H9 (cell line): ENCODE measurements at regions not wholly inside any gene's neighbourhood (a gene's known extent, or its start where the extent isn't known, plus 50 kb on each side); places are given as distances from the start of the nearest gene placed in this dataset.

Source experiments
- DNase-seq: peaks from one replicate; pipeline ENCODE4 v3.0.0-alpha.2; 2017
- H2AFZ ChIP-seq: one replicate; pipeline ENCODE4 v1.6.1; 2013; ENCODE audit warnings: mild to moderate bottlenecking, low read length, control low read depth, moderate library complexity
- H2AK5ac ChIP-seq: 2 replicates; pipeline ENCODE4 v1.6.1; 2013; ENCODE audit warnings: low read length, control low read depth, mixed read lengths; ENCODE audit not compliant: insufficient read length
- H2BK120ac ChIP-seq: one replicate; pipeline ENCODE4 v1.6.1; 2013; ENCODE audit warnings: low read depth, mild to moderate bottlenecking, low read length, control low read depth, inconsistent platforms; ENCODE audit not compliant: poor library complexity, severe bottlenecking
- H2BK12ac ChIP-seq: 2 replicates; pipeline ENCODE4 v1.6.1; 2013; ENCODE audit warnings: low read length, control low read depth, mixed read lengths, low read depth; ENCODE audit not compliant: insufficient read length
- H2BK15ac ChIP-seq: 2 replicates; pipeline ENCODE4 v1.6.1; 2013; ENCODE audit warnings: low read depth, low read length, control low read depth
- H2BK20ac ChIP-seq: one replicate; pipeline ENCODE4 v1.6.1; 2013; ENCODE audit warnings: low read depth, mild to moderate bottlenecking, low read length, control low read depth, inconsistent platforms; ENCODE audit not compliant: poor library complexity, severe bottlenecking
- H2BK5ac ChIP-seq: 2 replicates; pipeline ENCODE4 v1.6.1; 2013; ENCODE audit warnings: low read length, control low read depth, mixed read lengths; ENCODE audit not compliant: insufficient read length
- H3K14ac ChIP-seq: 2 replicates; pipeline ENCODE4 v1.6.1; 2013; ENCODE audit warnings: low read length, control low read depth; ENCODE audit not compliant: insufficient read depth
- H3K18ac ChIP-seq: 2 replicates; pipeline ENCODE4 v1.6.1; 2013; ENCODE audit warnings: low read depth, mild to moderate bottlenecking, mixed read lengths, low read length, control low read depth; ENCODE audit not compliant: insufficient read length
- H3K23ac ChIP-seq: 2 replicates; pipeline ENCODE4 v1.6.1; 2013; ENCODE audit warnings: low read length, control low read depth, mixed read lengths, low read depth; ENCODE audit not compliant: insufficient read length
- H3K23me2 ChIP-seq: 2 replicates; pipeline ENCODE4 v1.6.1; 2013; ENCODE audit warnings: low read depth, mild to moderate bottlenecking, mixed read lengths, low read length, control low read depth; ENCODE audit not compliant: insufficient read length, poor library complexity, severe bottlenecking
- H3K27ac ChIP-seq: 2 replicates; pipeline ENCODE4 v1.5.1; 2013; ENCODE audit warnings: low read length, control low read depth, mixed read lengths, low read depth; ENCODE audit not compliant: insufficient read length
- H3K27me3 ChIP-seq: 2 replicates; pipeline ENCODE4 v1.6.1; 2013; ENCODE audit warnings: low read length, control low read depth, inconsistent platforms; ENCODE audit not compliant: insufficient read depth
- H3K4ac ChIP-seq: 2 replicates; pipeline ENCODE4 v1.6.1; 2013; ENCODE audit warnings: low read depth, mild to moderate bottlenecking, control low read depth, inconsistent platforms, low read length, moderate library complexity
- H3K4me1 ChIP-seq: 2 replicates; pipeline ENCODE4 v1.6.1; 2013; ENCODE audit warnings: low read length, control low read depth, inconsistent platforms; ENCODE audit not compliant: insufficient read depth
- H3K4me2 ChIP-seq: 2 replicates; pipeline ENCODE4 v1.6.1; 2013; ENCODE audit warnings: low read length, control low read depth, mixed read lengths; ENCODE audit not compliant: insufficient read length, insufficient read depth
- H3K56ac ChIP-seq: 2 replicates; pipeline ENCODE4 v1.6.1; 2013; ENCODE audit warnings: low read depth, mild to moderate bottlenecking, mixed read lengths, low read length, control low read depth; ENCODE audit not compliant: insufficient read length
- H3K79me1 ChIP-seq: 2 replicates; pipeline ENCODE4 v1.6.1; 2013; ENCODE audit warnings: low read depth, mild to moderate bottlenecking, moderate library complexity, low read length, control low read depth, inconsistent platforms; ENCODE audit not compliant: insufficient read depth, poor library complexity, severe bottlenecking
- H3K79me2 ChIP-seq: 2 replicates; pipeline ENCODE4 v1.6.1; 2013; ENCODE audit warnings: low read length, control low read depth, inconsistent platforms; ENCODE audit not compliant: insufficient read depth
- H3K9ac ChIP-seq: 2 replicates; pipeline ENCODE4 v1.6.1; 2013; ENCODE audit warnings: low read length, control low read depth, mixed read lengths; ENCODE audit not compliant: insufficient read length; ENCODE audit errors: extremely low read depth
- H3K9me3 ChIP-seq: one replicate; pipeline ENCODE4 v1.6.1; 2013; ENCODE audit warnings: low read depth, low read length, inconsistent platforms; ENCODE audit not compliant: control insufficient read depth
- H3T11ph ChIP-seq: one replicate; pipeline ENCODE4 v1.6.1; 2013; ENCODE audit warnings: mild to moderate bottlenecking, low read length, control low read depth, inconsistent platforms
- H4K20me1 ChIP-seq: one replicate; pipeline ENCODE4 v1.6.1; 2013; ENCODE audit not compliant: control insufficient read depth, insufficient read length, insufficient read depth
- H4K5ac ChIP-seq: 2 replicates; pipeline ENCODE4 v1.6.1; 2013; ENCODE audit warnings: low read depth, mild to moderate bottlenecking, mixed read lengths, low read length, control low read depth; ENCODE audit not compliant: insufficient read length
- H4K8ac ChIP-seq: replicated peaks from 2 replicates; pipeline ENCODE4 v1.6.1; 2013; ENCODE audit warnings: low read length, control low read depth, mixed read lengths, low read depth; ENCODE audit not compliant: insufficient read length
- H4K91ac ChIP-seq: 2 replicates; pipeline ENCODE4 v1.6.1; 2013; ENCODE audit warnings: low read depth, mild to moderate bottlenecking, moderate library complexity, mixed read lengths, low read length, control low read depth; ENCODE audit not compliant: insufficient read length
- H3K27ac Mint-ChIP-seq, 3 experiments: 2 replicates in 2 of 3; 3 replicates in 1 of 3; pipeline ENCODE4 v1.8.0; 2020 to 2021; ENCODE audit warnings: mixed read lengths in 3 of 3, mild to moderate bottlenecking in 1 of 3, moderate library complexity in 1 of 3
- H3K27me3 Mint-ChIP-seq: 2 replicates; pipeline ENCODE4 v1.8.0; 2021; ENCODE audit warnings: low read depth, mild to moderate bottlenecking, moderate library complexity, mixed read lengths
- H3K36me3 Mint-ChIP-seq, 3 experiments: 2 replicates in 2 of 3; 3 replicates in 1 of 3; pipeline ENCODE4 v1.8.0; 2020 to 2021; ENCODE audit warnings: low read depth in 3 of 3, mixed read lengths in 3 of 3; ENCODE audit not compliant: insufficient read depth in 1 of 3
- H3K4me1 Mint-ChIP-seq, 2 experiments: 2 replicates each; pipeline ENCODE4 v1.8.0; 2020; ENCODE audit warnings: mixed read lengths in 2 of 2
- H3K4me3 Mint-ChIP-seq, 2 experiments: 2 replicates in 1 of 2; 3 replicates in 1 of 2; pipeline ENCODE4 v1.8.0; 2020 to 2021; ENCODE audit warnings: mild to moderate bottlenecking in 2 of 2, mixed read lengths in 2 of 2, moderate library complexity in 1 of 2
- H3K9me3 Mint-ChIP-seq, 2 experiments: 2 replicates in 1 of 2; 3 replicates in 1 of 2; pipeline ENCODE4 v1.8.0; 2020; ENCODE audit warnings: mild to moderate bottlenecking in 2 of 2, mixed read lengths in 2 of 2, moderate library complexity in 1 of 2
- WGBS: extraction: QIAGEN DNeasy Blood & Tissue Kit; methylation state at CpG from one replicate; pipeline ENCODE4 v1.1.7; 2013; ENCODE audit warnings: missing lambda C conversion rate, low lambda C conversion rate, mixed read lengths; ENCODE audit not compliant: insufficient read length; ENCODE audit errors: extremely low coverage; 5-methylcytosine and 5-hydroxymethylcytosine counted together
- TF ChIP-seq, protein P1 (sequence below): fragments of 200-600 bp; sonication (generic); conservative IDR thresholded peaks from 3 replicates; pipeline ENCODE4 v1.8.0; 2021; ENCODE audit warnings: antibody characterized with exemption, mild to moderate bottlenecking

DNA sequence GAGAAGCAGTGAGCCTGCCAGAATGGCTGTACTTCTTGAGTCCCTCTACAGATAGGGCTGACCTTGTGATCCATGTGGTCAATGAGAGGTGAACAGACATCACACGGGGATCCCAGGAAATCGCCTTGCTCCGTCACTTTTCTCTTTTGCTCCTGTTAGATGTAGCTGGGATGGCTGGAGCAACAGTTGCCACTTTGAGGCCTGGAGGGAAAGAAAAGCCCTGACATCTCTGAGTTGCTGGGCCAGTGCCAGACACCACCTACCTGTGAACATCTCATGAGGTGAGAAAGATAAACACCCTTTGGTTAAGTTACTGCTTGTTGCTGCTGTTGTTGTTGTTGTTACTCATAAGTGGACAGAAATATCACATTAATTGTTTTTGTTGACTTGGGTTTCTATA is 840.3 kb downstream of the TBC1D22A start:
- Histone ChIP-seq H3K79me1 (no peaks in the 10 kb centered on the region), H3K18ac (no peak overlapping the region), H4K91ac (no peak overlapping the region), H4K20me1 (no peaks in the 10 kb centered on the region), H3K9ac (no peak overlapping the region), H3K27me3 (no peaks in the 10 kb centered on the region), H2BK20ac (no peak overlapping the region), H2BK15ac (no peak overlapping the region), H3K27ac (no peak overlapping the region), H2BK5ac (no peak overlapping the region), H4K8ac (no peak overlapping the region), H3K23ac (no peak overlapping the region), H2BK12ac (no peak overlapping the region), H3K4ac (no peak overlapping the region), H3K23me2 (no peaks in the 10 kb centered on the region), H3K79me2 (no peaks in the 10 kb centered on the region), H2AK5ac (no peak overlapping the region), H4K5ac (no peak overlapping the region), H3K14ac (no peak overlapping the region), H2BK120ac (no peak overlapping the region), H3K4me1 (no peaks in the 10 kb centered on the region), H2AFZ (no peak overlapping the region), H3K4me2 (no peak overlapping the region), H3K56ac (no peak overlapping the region), H3K9me3 (peaks cover 15% of the 10 kb centered on the region), H3T11ph (no peak overlapping the region)
- no peak overlapping the region for H3K4me3 Mint-ChIP-seq
- peaks cover 14% of the 10 kb centered on the region for H3K27me3 Mint-ChIP-seq
- peaks cover 5 to 79% of the 10 kb centered on the region in 2 experiments; a peak in 4 of 5 replicates for H3K9me3 Mint-ChIP-seq
- TF ChIP-seq, protein P1, sequence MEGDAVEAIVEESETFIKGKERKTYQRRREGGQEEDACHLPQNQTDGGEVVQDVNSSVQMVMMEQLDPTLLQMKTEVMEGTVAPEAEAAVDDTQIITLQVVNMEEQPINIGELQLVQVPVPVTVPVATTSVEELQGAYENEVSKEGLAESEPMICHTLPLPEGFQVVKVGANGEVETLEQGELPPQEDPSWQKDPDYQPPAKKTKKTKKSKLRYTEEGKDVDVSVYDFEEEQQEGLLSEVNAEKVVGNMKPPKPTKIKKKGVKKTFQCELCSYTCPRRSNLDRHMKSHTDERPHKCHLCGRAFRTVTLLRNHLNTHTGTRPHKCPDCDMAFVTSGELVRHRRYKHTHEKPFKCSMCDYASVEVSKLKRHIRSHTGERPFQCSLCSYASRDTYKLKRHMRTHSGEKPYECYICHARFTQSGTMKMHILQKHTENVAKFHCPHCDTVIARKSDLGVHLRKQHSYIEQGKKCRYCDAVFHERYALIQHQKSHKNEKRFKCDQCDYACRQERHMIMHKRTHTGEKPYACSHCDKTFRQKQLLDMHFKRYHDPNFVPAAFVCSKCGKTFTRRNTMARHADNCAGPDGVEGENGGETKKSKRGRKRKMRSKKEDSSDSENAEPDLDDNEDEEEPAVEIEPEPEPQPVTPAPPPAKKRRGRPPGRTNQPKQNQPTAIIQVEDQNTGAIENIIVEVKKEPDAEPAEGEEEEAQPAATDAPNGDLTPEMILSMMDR: no peak
- H3K36me3 Mint-ChIP-seq: peaks cover 0 to 37% (median 19%) of the 10 kb centered on the region in 3 experiments; a peak in 4 of 7 replicates
- H3K4me1 Mint-ChIP-seq: no peaks in the 10 kb centered on the region
- no peak overlapping the region for H3K27ac Mint-ChIP-seq
- WGBS: no CpG with 5 or more reads among the region's 3 CpGs
- no peak for DNase-seq
